Activated naive CD8-positive, alpha-beta T cell treated with anti-CD3 and anti-CD28 coated beads for 36 hours (primary cell): ENCODE measurements at regions not wholly inside any gene's neighbourhood (a gene's known extent, or its start where the extent isn't known, plus 50 kb on each side); places are given as distances from the start of the nearest gene placed in this dataset.
"Not testable (repeated sequence)": the region's sequence is repeated elsewhere in the genome, so short reads cannot be mapped to it uniquely, and the experiment has no call there.

Experiments
- DNase-seq: peaks from one replicate; pipeline ENCODE4 v3.0.0; 2021
- H3K27ac Mint-ChIP-seq: one replicate; pipeline ENCODE4 v1.8.0; 2022; ENCODE audit warnings: mild to moderate bottlenecking, moderate library complexity, mixed read lengths
- H3K27me3 Mint-ChIP-seq: one replicate; pipeline ENCODE4 v1.8.0; 2022; ENCODE audit warnings: mild to moderate bottlenecking, mixed read lengths
- H3K36me3 Mint-ChIP-seq: one replicate; pipeline ENCODE4 v1.8.0; 2021; ENCODE audit warnings: mild to moderate bottlenecking, mixed read lengths
- H3K4me1 Mint-ChIP-seq: one replicate; pipeline ENCODE4 v1.8.0; 2021; ENCODE audit warnings: mixed read lengths
- H3K4me3 Mint-ChIP-seq: one replicate; pipeline ENCODE4 v1.8.0; 2022; ENCODE audit warnings: mild to moderate bottlenecking, moderate library complexity, mixed read lengths
- H3K9me3 Mint-ChIP-seq: one replicate; pipeline ENCODE4 v1.8.0; 2022; ENCODE audit warnings: mixed read lengths

DNA sequence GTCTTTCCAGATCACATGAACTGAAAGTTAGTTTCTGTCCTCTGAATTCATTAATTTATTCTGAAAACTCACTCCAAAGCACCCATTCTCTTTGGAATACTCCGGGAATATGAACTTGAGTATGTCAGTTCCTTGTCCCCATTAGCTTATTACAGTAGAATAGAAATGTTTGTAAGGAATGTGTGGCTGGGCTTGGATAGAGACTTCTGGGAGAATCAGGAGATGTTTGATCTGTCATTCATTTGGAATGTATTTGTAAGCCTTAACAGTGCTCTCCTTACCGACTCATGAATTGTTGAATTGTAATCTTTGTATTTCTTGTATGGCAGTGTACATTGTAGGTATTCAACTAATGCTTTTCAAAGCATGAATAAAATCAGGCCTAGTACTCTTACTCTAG is 548.4 kb downstream of the LRRC70 start:
- no peak overlapping the region for H3K27ac Mint-ChIP-seq
- no peaks in the 10 kb centered on the region for H3K36me3 Mint-ChIP-seq
- no peak for DNase-seq
- no peaks in the 10 kb centered on the region for H3K4me1 Mint-ChIP-seq
- H3K4me3 Mint-ChIP-seq, result no peak overlapping the region
- peaks cover 5% of the 10 kb centered on the region for H3K27me3 Mint-ChIP-seq
- H3K9me3 Mint-ChIP-seq, result no peaks in the 10 kb centered on the region

DNA sequence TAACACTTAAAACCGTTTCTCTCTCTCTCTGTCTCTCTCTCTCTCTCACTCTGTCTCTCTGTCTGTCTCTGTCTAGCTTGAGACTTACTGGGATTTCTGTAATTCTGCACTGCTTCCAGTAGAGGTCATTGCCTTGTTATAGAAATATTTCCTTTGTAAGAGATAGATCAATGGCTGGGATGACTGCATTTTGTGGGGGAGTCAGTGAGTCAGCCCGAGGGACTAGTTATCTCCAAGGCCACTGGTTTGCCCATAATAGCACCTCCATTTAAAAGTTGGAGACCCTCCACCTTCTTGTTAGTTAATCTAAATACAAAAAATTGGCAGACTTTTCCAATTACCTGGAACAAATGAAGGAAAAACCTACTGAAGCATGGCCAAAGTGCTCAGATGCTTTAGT is 547.2 kb downstream of the LRRC70 start:
- no peak overlapping the region for H3K4me3 Mint-ChIP-seq
- H3K9me3 Mint-ChIP-seq, result no peaks in the 10 kb centered on the region
- DNase-seq, result peak; percentile 2
- H3K4me1 Mint-ChIP-seq, result no peaks in the 10 kb centered on the region
- no peak overlapping the region for H3K27ac Mint-ChIP-seq
- H3K36me3 Mint-ChIP-seq, result no peaks in the 10 kb centered on the region
- H3K27me3 Mint-ChIP-seq, result peaks cover 5% of the 10 kb centered on the region

- H3K4me3 Mint-ChIP-seq, result no peak overlapping the region
- peaks cover 5% of the 10 kb centered on the region for H3K27me3 Mint-ChIP-seq
- no peaks in the 10 kb centered on the region for H3K36me3 Mint-ChIP-seq
- no peaks in the 10 kb centered on the region for H3K9me3 Mint-ChIP-seq
- H3K4me1 Mint-ChIP-seq, result no peaks in the 10 kb centered on the region
- DNase-seq, result no peak
- H3K27ac Mint-ChIP-seq, result no peak overlapping the region
Observed at GRCh38 chr5:63125392-63125791, 546.8 kb downstream of the LRRC70 start.

DNA sequence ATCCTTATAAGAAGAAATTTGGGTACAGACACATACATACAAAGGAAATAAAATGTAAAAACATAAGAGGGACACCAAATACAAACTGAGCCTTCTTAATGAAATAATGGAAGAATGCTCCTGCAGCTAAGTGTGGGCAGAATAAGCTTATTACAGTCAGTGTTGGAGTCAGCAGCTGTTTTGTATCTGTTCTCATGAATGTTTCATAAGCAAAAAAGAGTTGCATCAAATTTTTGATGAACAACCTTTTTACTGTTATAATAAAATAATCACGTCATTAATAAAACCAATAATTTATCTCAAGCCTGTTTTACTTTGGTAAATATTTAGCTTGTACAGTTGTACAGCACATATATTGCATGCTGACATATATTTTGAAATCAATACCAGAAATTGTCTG is 545.6 kb downstream of the LRRC70 start:
- no peaks in the 10 kb centered on the region for H3K36me3 Mint-ChIP-seq
- no peaks in the 10 kb centered on the region for H3K4me1 Mint-ChIP-seq
- no peak overlapping the region for H3K27ac Mint-ChIP-seq
- peaks cover under 1% of the 10 kb centered on the region for H3K27me3 Mint-ChIP-seq
- H3K9me3 Mint-ChIP-seq, result no peaks in the 10 kb centered on the region
- no peak for DNase-seq
- H3K4me3 Mint-ChIP-seq, result no peak overlapping the region

DNA sequence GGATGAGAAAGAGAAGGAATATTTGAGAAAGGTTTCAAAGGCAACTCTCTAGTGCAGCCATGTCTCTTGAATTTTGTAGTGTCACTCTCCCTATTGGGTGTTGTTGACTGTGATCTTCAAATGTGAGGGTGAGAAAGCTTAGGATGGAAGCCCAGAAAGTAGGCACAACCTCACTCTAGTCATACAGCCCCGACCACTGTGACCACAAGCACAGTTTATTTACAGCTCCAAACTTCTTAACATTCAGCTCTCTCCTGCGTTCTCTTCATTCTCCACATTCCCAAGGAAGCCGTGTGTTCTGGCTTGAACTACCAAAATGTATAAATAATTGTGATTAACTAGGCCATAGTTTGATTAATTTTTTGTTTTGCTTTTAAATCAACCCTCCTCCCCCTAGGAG is 542.9 kb downstream of the LRRC70 start:
- no peak for DNase-seq
- H3K9me3 Mint-ChIP-seq, result no peaks in the 10 kb centered on the region
- no peak overlapping the region for H3K4me3 Mint-ChIP-seq
- no peaks in the 10 kb centered on the region for H3K36me3 Mint-ChIP-seq
- no peak overlapping the region for H3K27ac Mint-ChIP-seq
- no peaks in the 10 kb centered on the region for H3K4me1 Mint-ChIP-seq
- peaks cover 2% of the 10 kb centered on the region for H3K27me3 Mint-ChIP-seq

DNA sequence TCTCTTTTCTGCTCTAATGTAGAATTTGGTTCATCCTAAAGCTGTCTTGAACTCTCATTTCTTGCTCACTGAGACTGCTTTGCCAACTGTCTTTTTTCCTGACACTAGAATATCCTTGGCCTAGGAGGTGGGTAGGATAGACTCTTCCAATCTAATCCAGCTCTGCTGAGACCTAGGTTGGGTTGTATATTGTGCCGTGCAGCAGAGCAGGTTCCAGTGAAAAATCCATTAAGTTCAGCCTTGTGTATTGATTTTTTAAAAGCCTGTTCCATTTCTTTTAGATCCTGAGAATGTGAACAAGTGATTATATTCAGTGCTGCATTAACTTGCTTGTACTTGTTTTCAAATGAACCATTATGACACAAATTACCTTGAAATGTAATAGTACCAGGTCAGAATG is 539.6 kb downstream of the LRRC70 start:
- no peak overlapping the region for H3K4me3 Mint-ChIP-seq
- DNase-seq, result no peak
- no peaks in the 10 kb centered on the region for H3K9me3 Mint-ChIP-seq
- H3K27me3 Mint-ChIP-seq, result peaks cover 2% of the 10 kb centered on the region
- H3K27ac Mint-ChIP-seq, result no peak overlapping the region
- no peaks in the 10 kb centered on the region for H3K36me3 Mint-ChIP-seq
- H3K4me1 Mint-ChIP-seq, result no peaks in the 10 kb centered on the region

- Mint-ChIP-seq H3K27me3 (no peaks in the 10 kb centered on the region), H3K36me3 (no peaks in the 10 kb centered on the region), H3K4me1 (no peaks in the 10 kb centered on the region), H3K9me3 (no peaks in the 10 kb centered on the region), H3K4me3 (no peak overlapping the region), H3K27ac (no peak overlapping the region)
- DNase-seq, result no peak
Observed at GRCh38 chr5:63111891-63112290, 533.3 kb downstream of the LRRC70 start.

DNA sequence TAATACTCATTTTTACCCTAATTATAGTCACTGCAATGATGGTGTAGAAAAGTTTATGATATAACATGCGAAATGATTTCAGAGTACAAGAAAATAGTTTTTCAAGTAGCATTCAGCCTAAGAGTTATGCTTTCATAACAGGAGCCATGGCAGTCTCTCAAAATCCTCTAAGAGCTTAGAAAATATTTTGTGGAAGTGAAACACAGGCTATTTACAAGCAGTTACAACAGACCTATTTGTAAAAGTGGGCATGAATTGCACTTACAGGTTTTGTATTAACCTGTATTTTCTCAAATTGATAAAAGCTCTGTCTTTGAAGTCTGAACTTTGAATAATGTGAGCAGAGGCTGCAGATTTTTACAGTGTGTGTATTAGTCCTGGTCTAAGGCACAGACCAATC is 523.3 kb downstream of the LRRC70 start:
- no peaks in the 10 kb centered on the region for H3K9me3 Mint-ChIP-seq
- no peak overlapping the region for H3K27ac Mint-ChIP-seq
- H3K27me3 Mint-ChIP-seq, result no peaks in the 10 kb centered on the region

DNA sequence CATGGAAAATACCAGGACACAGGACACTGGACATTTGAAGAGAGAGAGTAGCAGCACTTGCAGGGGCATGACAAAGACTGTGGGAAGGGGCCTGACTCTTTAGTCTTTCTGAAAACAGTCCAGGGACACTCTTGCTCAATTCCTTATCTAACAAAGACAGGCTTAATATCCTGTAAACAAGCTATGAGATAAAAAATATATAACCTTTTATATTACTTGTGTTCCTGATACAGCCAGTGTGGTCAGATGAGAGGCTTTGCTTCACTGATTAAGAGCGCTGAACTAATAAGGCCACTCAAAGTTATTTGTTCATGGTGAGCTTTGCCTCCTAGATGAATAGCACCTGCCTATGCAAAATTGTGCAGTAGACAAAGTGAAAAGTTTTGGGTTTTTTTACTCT is 518.7 kb downstream of the LRRC70 start:
- no peak overlapping the region for H3K4me3 Mint-ChIP-seq
- H3K4me1 Mint-ChIP-seq, result no peaks in the 10 kb centered on the region
- no peaks in the 10 kb centered on the region for H3K27me3 Mint-ChIP-seq
- no peak for DNase-seq
- H3K36me3 Mint-ChIP-seq, result no peaks in the 10 kb centered on the region
- H3K27ac Mint-ChIP-seq, result no peak overlapping the region
- H3K9me3 Mint-ChIP-seq, result peaks cover 2% of the 10 kb centered on the region

More for the DNA sequence above, 523.3 kb downstream of the LRRC70 start:
- no peaks in the 10 kb centered on the region for H3K36me3 Mint-ChIP-seq
- no peak overlapping the region for H3K4me3 Mint-ChIP-seq
- no peaks in the 10 kb centered on the region for H3K4me1 Mint-ChIP-seq
- DNase-seq, result no peak

- Mint-ChIP-seq H3K9me3 (peaks cover 2% of the 10 kb centered on the region), H3K4me1 (no peaks in the 10 kb centered on the region), H3K27ac (no peak overlapping the region), H3K27me3 (no peaks in the 10 kb centered on the region), H3K36me3 (no peaks in the 10 kb centered on the region), H3K4me3 (no peak overlapping the region)
- no peak for DNase-seq
Observed at GRCh38 chr5:63094730-63095129, 516.1 kb downstream of the LRRC70 start.

GRCh38 chr5:63089147-63089546 is 510.5 kb downstream of the LRRC70 start:
- H3K4me1 Mint-ChIP-seq, result no peaks in the 10 kb centered on the region
- H3K36me3 Mint-ChIP-seq, result no peaks in the 10 kb centered on the region
- H3K9me3 Mint-ChIP-seq, result peaks cover 2% of the 10 kb centered on the region
- no peak overlapping the region for H3K27ac Mint-ChIP-seq
- no peaks in the 10 kb centered on the region for H3K27me3 Mint-ChIP-seq
- DNase-seq, result no peak
- no peak overlapping the region for H3K4me3 Mint-ChIP-seq

DNA sequence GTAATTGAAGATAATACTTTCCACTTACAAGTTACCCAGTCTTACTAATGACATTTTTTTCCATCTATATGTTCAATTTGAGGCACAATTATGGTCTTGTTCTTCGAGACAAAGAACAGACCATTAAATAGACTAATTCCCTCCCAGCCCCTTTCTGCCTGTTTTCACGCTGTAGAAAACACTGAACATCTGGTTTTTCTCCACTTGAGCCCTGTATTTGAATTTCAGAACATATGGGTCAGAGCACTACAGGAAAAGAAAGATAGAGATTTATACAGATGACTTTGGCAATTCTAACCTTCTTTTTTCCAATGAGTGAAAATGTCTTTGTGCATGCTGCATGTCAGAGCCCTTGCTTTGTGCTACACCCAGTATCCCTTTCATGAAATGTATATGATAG is 506.9 kb downstream of the LRRC70 start:
- H3K4me3 Mint-ChIP-seq, result no peak overlapping the region
- H3K4me1 Mint-ChIP-seq, result no peaks in the 10 kb centered on the region
- no peaks in the 10 kb centered on the region for H3K36me3 Mint-ChIP-seq
- H3K27ac Mint-ChIP-seq, result no peak overlapping the region
- no peaks in the 10 kb centered on the region for H3K27me3 Mint-ChIP-seq
- no peak for DNase-seq
- no peaks in the 10 kb centered on the region for H3K9me3 Mint-ChIP-seq

- not testable (repeated sequence) for H3K27me3 Mint-ChIP-seq, H3K27ac Mint-ChIP-seq, DNase-seq, H3K4me1 Mint-ChIP-seq, H3K36me3 Mint-ChIP-seq, H3K9me3 Mint-ChIP-seq, H3K4me3 Mint-ChIP-seq
Observed at GRCh38 chr5:63083689-63084088, 505.1 kb downstream of the LRRC70 start.

GRCh38 chr5:63081402-63081801 is 502.8 kb downstream of the LRRC70 start:
- Mint-ChIP-seq H3K4me1 (no peaks in the 10 kb centered on the region), H3K4me3 (no peak overlapping the region), H3K9me3 (no peaks in the 10 kb centered on the region), H3K27ac (no peak overlapping the region), H3K27me3 (no peaks in the 10 kb centered on the region), H3K36me3 (no peaks in the 10 kb centered on the region)
- DNase-seq, result no peak

- no peaks in the 10 kb centered on the region for H3K36me3 Mint-ChIP-seq
- DNase-seq, result no peak
- H3K4me1 Mint-ChIP-seq, result no peaks in the 10 kb centered on the region
- H3K9me3 Mint-ChIP-seq, result no peaks in the 10 kb centered on the region
- H3K27ac Mint-ChIP-seq, result no peak overlapping the region
- H3K4me3 Mint-ChIP-seq, result no peak overlapping the region
- peaks cover 3% of the 10 kb centered on the region for H3K27me3 Mint-ChIP-seq
Observed at GRCh38 chr5:63070001-63070400, 491.4 kb downstream of the LRRC70 start.

GRCh38 chr5:63055421-63055820 is 476.8 kb downstream of the LRRC70 start:
- no peak overlapping the region for H3K4me3 Mint-ChIP-seq
- H3K36me3 Mint-ChIP-seq, result no peaks in the 10 kb centered on the region
- H3K4me1 Mint-ChIP-seq, result no peaks in the 10 kb centered on the region
- DNase-seq, result no peak
- no peaks in the 10 kb centered on the region for H3K27me3 Mint-ChIP-seq
- H3K9me3 Mint-ChIP-seq, result peaks cover 2% of the 10 kb centered on the region
- H3K27ac Mint-ChIP-seq, result no peak overlapping the region

GRCh38 chr5:63053019-63053638 is 474.5 kb downstream of the LRRC70 start:
- H3K4me1 Mint-ChIP-seq, result no peaks in the 10 kb centered on the region
- no peak overlapping the region for H3K27ac Mint-ChIP-seq
- no peak for DNase-seq
- no peaks in the 10 kb centered on the region for H3K27me3 Mint-ChIP-seq
- no peaks in the 10 kb centered on the region for H3K36me3 Mint-ChIP-seq
- peaks cover 2% of the 10 kb centered on the region for H3K9me3 Mint-ChIP-seq
- H3K4me3 Mint-ChIP-seq, result no peak overlapping the region
